Mesenchymal stem cell (in vitro differentiated cells and primary cell): ENCODE measurements at regions not wholly inside any gene's neighbourhood (a gene's known extent, or its start where the extent isn't known, plus 50 kb on each side); places are given as distances from the start of the nearest gene placed in this dataset.

ENCODE experiments used
- DNase-seq: peaks from one replicate; pipeline ENCODE4 v3.0.0-alpha.2; 2013
- H2AFZ ChIP-seq: one replicate; pipeline ENCODE4 v1.6.1; 2013; ENCODE audit warnings: low read depth, mild to moderate bottlenecking, control low read depth, inconsistent platforms, low read length, moderate library complexity
- H2AK5ac ChIP-seq: 2 replicates; pipeline ENCODE4 v1.6.1; 2013; ENCODE audit warnings: low read length, moderate library complexity, mild to moderate bottlenecking, inconsistent platforms; ENCODE audit not compliant: severe bottlenecking
- H2BK120ac ChIP-seq: one replicate; pipeline ENCODE4 v1.6.1; 2013; ENCODE audit warnings: low read depth, mild to moderate bottlenecking, inconsistent platforms, low read length, moderate library complexity
- H2BK12ac ChIP-seq, 2 experiments: one replicate each; pipeline ENCODE4 v1.6.1; 2013; ENCODE audit warnings: inconsistent platforms in 2 of 2, low read length in 2 of 2, mild to moderate bottlenecking in 2 of 2, moderate library complexity in 2 of 2, control low read depth in 1 of 2
- H2BK15ac ChIP-seq: one replicate; pipeline ENCODE4 v1.6.1; 2013; ENCODE audit warnings: mild to moderate bottlenecking, low read depth, inconsistent platforms; ENCODE audit not compliant: poor library complexity, severe bottlenecking
- H2BK5ac ChIP-seq: 2 replicates; pipeline ENCODE4 v1.6.1; 2013; ENCODE audit warnings: low read depth, mild to moderate bottlenecking, low read length, control low read depth, inconsistent platforms; ENCODE audit not compliant: poor library complexity, severe bottlenecking
- H3K14ac ChIP-seq, 2 experiments: one replicate each; pipeline ENCODE4 v1.6.1; 2013; ENCODE audit warnings: inconsistent platforms in 2 of 2, low read length in 2 of 2, control low read depth in 1 of 2, mild to moderate bottlenecking in 1 of 2, moderate library complexity in 1 of 2
- H3K18ac ChIP-seq, 2 experiments: one replicate each; pipeline ENCODE4 v1.6.1; 2013; ENCODE audit warnings: inconsistent platforms in 2 of 2, low read length in 2 of 2, control low read depth in 1 of 2, low read depth in 1 of 2, mild to moderate bottlenecking in 1 of 2
- H3K23ac ChIP-seq, 2 experiments: one replicate each; pipeline ENCODE4 v1.6.1; 2013; ENCODE audit warnings: inconsistent platforms in 2 of 2, low read length in 2 of 2, mild to moderate bottlenecking in 2 of 2, moderate library complexity in 2 of 2, control low read depth in 1 of 2
- H3K27ac ChIP-seq: 2 replicates; pipeline ENCODE4 v1.5.1; 2013; ENCODE audit warnings: mild to moderate bottlenecking, moderate library complexity, low read length, control low read depth, inconsistent platforms; ENCODE audit not compliant: poor library complexity, severe bottlenecking
- H3K27me3 ChIP-seq, 2 experiments: 2 replicates each; pipeline versions ENCODE4 v1.6.1 to v1.7.0; 2013; ENCODE audit warnings: low read length in 2 of 2, mild to moderate bottlenecking in 2 of 2, moderate library complexity in 2 of 2, control low read depth in 1 of 2, inconsistent platforms in 1 of 2; ENCODE audit not compliant: control insufficient read depth in 1 of 2, insufficient read depth in 1 of 2
- H3K36me3 ChIP-seq, 2 experiments: 2 replicates each; pipeline versions ENCODE4 v1.6.1 to v1.7.0; 2013; ENCODE audit warnings: low read length in 2 of 2, control low read depth in 1 of 2, inconsistent platforms in 1 of 2, low read depth in 1 of 2, mild to moderate bottlenecking in 1 of 2; ENCODE audit not compliant: insufficient read depth in 2 of 2, control insufficient read depth in 1 of 2
- H3K4ac ChIP-seq, 2 experiments: one replicate each; pipeline ENCODE4 v1.6.1; 2013; ENCODE audit warnings: inconsistent platforms in 2 of 2, low read length in 2 of 2, mild to moderate bottlenecking in 2 of 2, moderate library complexity in 2 of 2, control low read depth in 1 of 2, low read depth in 1 of 2
- H3K4me1 ChIP-seq: 2 replicates; pipeline ENCODE4 v1.6.1; 2013; ENCODE audit warnings: low read depth, low read length, control low read depth; ENCODE audit not compliant: control insufficient read depth, insufficient read depth
- H3K4me2 ChIP-seq: 2 replicates; pipeline ENCODE4 v1.6.1; 2013; ENCODE audit warnings: low read length, mild to moderate bottlenecking, inconsistent platforms; ENCODE audit not compliant: poor library complexity, severe bottlenecking
- H3K4me3 ChIP-seq, 2 experiments: 2 replicates each; pipeline versions ENCODE4 v1.5.1 to v1.7.0; 2013; ENCODE audit warnings: low read length in 2 of 2, mild to moderate bottlenecking in 2 of 2, control low read depth in 1 of 2, low read depth in 1 of 2; ENCODE audit not compliant: insufficient read depth in 1 of 2
- H3K79me1 ChIP-seq: replicated peaks from 2 replicates; pipeline ENCODE4 v1.6.1; 2013; ENCODE audit warnings: mild to moderate bottlenecking, control low read depth, low read length, inconsistent platforms; ENCODE audit not compliant: poor library complexity, severe bottlenecking
- H3K9ac ChIP-seq: 2 replicates; pipeline ENCODE4 v1.7.0; 2013; ENCODE audit warnings: mild to moderate bottlenecking, low read length, moderate library complexity
- H3K9me3 ChIP-seq: 2 replicates; pipeline ENCODE4 v1.7.0; 2013; ENCODE audit warnings: mild to moderate bottlenecking, low read length; ENCODE audit not compliant: control insufficient read depth
- H4K8ac ChIP-seq: one replicate; pipeline ENCODE4 v1.6.1; 2013; ENCODE audit warnings: inconsistent platforms, mild to moderate bottlenecking, low read length, moderate library complexity
- H4K91ac ChIP-seq: one replicate; pipeline ENCODE4 v1.6.1; 2013; ENCODE audit warnings: mild to moderate bottlenecking, low read length, inconsistent platforms
- WGBS: methylation state at CpG from one replicate; pipeline ENCODE4 v1.1.7; 2013; ENCODE audit warnings: mixed read lengths; 5-methylcytosine and 5-hydroxymethylcytosine counted together

DNA sequence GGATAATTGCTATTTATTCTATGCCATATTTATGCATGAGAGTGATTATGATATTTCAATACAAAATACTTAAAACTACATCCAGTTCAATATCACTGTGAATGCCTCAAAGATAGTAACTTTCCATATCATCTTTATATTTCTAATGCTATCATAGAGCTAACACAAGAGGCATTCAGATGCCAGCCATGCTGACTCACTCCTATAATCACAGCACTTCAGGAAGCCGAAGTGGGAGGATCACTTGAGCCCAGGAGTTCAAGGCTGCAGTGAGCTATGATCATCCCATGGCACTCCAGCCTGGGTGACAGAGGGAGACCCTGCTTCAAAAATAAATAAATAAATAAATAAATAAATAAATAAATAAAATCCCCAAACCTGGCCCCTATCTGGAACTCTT is 498.7 kb downstream of the EPHA3 start:
- no peak overlapping the region for H2BK120ac ChIP-seq
- no peaks in the 10 kb centered on the region for H3K4me1 ChIP-seq
- H3K79me1 ChIP-seq, result no peaks in the 10 kb centered on the region
- H3K4ac ChIP-seq, result no peak overlapping the region
- H4K8ac ChIP-seq, result no peak overlapping the region
- no peak overlapping the region for H3K4me3 ChIP-seq
- H3K14ac ChIP-seq, result no peak overlapping the region
- no peak overlapping the region for H2AFZ ChIP-seq
- 50% methylated on average over 1 of the region's 1 CpG for WGBS
- H3K36me3 ChIP-seq, result no peaks in the 10 kb centered on the region
- no peak overlapping the region for H3K23ac ChIP-seq
- DNase-seq, result no peak
- H2AK5ac ChIP-seq, result no peak overlapping the region
- no peak overlapping the region for H3K27ac ChIP-seq
- H2BK15ac ChIP-seq, result no peak overlapping the region
- H3K9ac ChIP-seq, result no peak overlapping the region
- no peaks in the 10 kb centered on the region for H3K9me3 ChIP-seq
- no peak overlapping the region for H2BK12ac ChIP-seq
- H3K4me2 ChIP-seq, result no peak overlapping the region
- no peak overlapping the region for H4K91ac ChIP-seq
- no peaks in the 10 kb centered on the region for H3K27me3 ChIP-seq
- no peak overlapping the region for H2BK5ac ChIP-seq
- H3K18ac ChIP-seq, result no peak overlapping the region

DNA sequence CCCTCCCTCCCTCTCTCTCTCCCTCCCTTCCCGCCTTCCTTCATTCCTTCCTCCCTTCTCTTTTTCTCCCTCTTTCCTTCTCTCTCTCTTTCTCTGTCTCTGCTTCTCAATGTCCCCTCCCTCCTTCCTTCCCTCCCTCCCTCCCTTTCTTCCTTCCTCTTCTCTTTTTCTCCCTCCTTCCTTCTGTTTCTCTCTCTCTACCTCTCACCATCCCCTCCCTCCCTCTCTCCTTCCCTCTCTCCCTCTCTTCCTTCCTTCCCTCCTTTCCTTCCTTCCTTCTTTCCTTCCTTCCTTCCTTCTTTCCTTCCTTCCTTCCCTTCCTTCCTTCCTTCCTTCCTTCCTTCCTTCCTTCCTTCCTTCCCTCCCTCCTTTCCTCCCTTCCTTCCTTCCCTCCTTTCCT is 504.6 kb downstream of the EPHA3 start:
- no peak overlapping the region for H3K14ac ChIP-seq
- no peak overlapping the region for H2BK15ac ChIP-seq
- H3K4me1 ChIP-seq, result no peaks in the 10 kb centered on the region
- no peaks in the 10 kb centered on the region for H3K36me3 ChIP-seq
- no peak overlapping the region for H4K8ac ChIP-seq
- H3K18ac ChIP-seq, result no peak overlapping the region
- H2AFZ ChIP-seq, result no peak overlapping the region
- H2BK120ac ChIP-seq, result no peak overlapping the region
- no peak overlapping the region for H3K4ac ChIP-seq
- no peak for DNase-seq
- H2BK12ac ChIP-seq, result no peak overlapping the region
- no peak overlapping the region for H4K91ac ChIP-seq
- no peak overlapping the region for H2AK5ac ChIP-seq
- H3K27me3 ChIP-seq, result no peaks in the 10 kb centered on the region
- no peaks in the 10 kb centered on the region for H3K9me3 ChIP-seq
- no peak overlapping the region for H3K4me2 ChIP-seq
- H3K23ac ChIP-seq, result no peak overlapping the region
- no peak overlapping the region for H2BK5ac ChIP-seq
- H3K27ac ChIP-seq, result no peak overlapping the region
- no peak overlapping the region for H3K9ac ChIP-seq
- H3K4me3 ChIP-seq, result no peak overlapping the region
- H3K79me1 ChIP-seq, result no peaks in the 10 kb centered on the region
- 98% methylated on average over 1 of the region's 1 CpG for WGBS

DNA sequence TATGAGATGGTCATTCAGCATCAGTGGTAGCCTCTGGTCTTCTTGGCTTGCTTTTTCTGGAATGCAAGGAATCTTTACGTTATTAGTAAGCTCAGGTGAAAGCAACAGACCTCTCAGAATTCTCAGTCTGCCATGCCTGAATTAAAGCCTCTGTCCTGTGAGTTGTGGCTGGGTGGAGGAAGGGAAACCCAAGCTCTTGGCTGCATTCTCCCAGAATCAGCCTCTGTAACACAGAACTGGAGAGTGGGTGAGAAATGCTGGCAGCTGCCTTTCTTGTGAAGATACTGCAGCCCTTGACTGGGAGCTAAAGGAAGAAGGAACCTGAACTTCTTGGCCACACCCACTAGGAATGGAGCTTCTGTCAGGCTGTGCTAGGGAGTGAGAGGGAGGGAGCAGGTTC is 505.8 kb downstream of the EPHA3 start:
- no peak overlapping the region for H2BK15ac ChIP-seq
- H2AK5ac ChIP-seq, result no peak overlapping the region
- H4K8ac ChIP-seq, result no peak overlapping the region
- H3K4me1 ChIP-seq, result no peaks in the 10 kb centered on the region
- no peaks in the 10 kb centered on the region for H3K36me3 ChIP-seq
- H3K18ac ChIP-seq, result no peak overlapping the region
- no peak overlapping the region for H3K27ac ChIP-seq
- DNase-seq, result no peak
- no peak overlapping the region for H3K4me2 ChIP-seq
- no peak overlapping the region for H2BK12ac ChIP-seq
- H3K79me1 ChIP-seq, result no peaks in the 10 kb centered on the region
- H3K4ac ChIP-seq, result no peak overlapping the region
- WGBS, result 53% methylated on average over 1 of the region's 1 CpG
- H3K27me3 ChIP-seq, result no peaks in the 10 kb centered on the region
- H3K14ac ChIP-seq, result no peak overlapping the region
- H2BK120ac ChIP-seq, result no peak overlapping the region
- H2BK5ac ChIP-seq, result no peak overlapping the region
- H4K91ac ChIP-seq, result no peak overlapping the region
- H3K23ac ChIP-seq, result no peak overlapping the region
- no peaks in the 10 kb centered on the region for H3K9me3 ChIP-seq
- no peak overlapping the region for H3K4me3 ChIP-seq
- no peak overlapping the region for H3K9ac ChIP-seq
- H2AFZ ChIP-seq, result no peak overlapping the region

DNA sequence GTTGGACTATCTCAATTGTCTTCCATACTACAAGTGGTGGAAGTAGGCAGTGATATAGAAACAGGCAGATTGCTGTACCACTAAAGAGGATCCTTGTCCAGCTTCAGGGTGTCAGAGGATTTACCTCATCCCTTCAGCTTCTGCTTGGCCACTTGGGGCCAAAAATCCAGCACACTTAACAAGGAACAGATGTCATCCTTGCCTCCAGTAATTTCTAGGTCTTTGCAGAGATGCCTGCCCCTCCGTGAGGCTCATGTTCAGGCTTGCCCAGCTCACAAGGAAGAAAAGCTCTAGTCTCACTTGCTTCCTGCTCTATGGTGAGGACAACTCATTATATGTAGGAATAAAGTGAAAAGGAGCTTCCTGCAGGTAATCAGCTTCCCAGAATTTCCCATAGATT is 510.3 kb downstream of the EPHA3 start:
- Histone ChIP-seq H4K91ac (no peak overlapping the region), H3K14ac (no peak overlapping the region), H3K27ac (no peak overlapping the region), H3K9ac (no peak overlapping the region), H3K4me3 (no peak overlapping the region), H2AK5ac (no peak overlapping the region), H3K4ac (no peak overlapping the region), H3K79me1 (no peaks in the 10 kb centered on the region), H3K4me1 (no peaks in the 10 kb centered on the region), H3K9me3 (no peaks in the 10 kb centered on the region), H2BK15ac (no peak overlapping the region), H3K27me3 (no peaks in the 10 kb centered on the region), H2AFZ (peak overlapping the region; percentile 7), H3K18ac (peak overlapping the region in 1 of 2 experiments; percentile 50), H3K4me2 (no peak overlapping the region), H3K36me3 (no peaks in the 10 kb centered on the region), H2BK12ac (peak overlapping the region in 1 of 2 experiments; percentile 20), H2BK5ac (no peak overlapping the region), H4K8ac (no peak overlapping the region), H3K23ac (no peak overlapping the region), H2BK120ac (no peak overlapping the region)
- DNase-seq, result no peak
- WGBS, result no CpG with 5 or more reads among the region's 1 CpG
